Activated CD8-positive, alpha-beta T cell treated with anti-CD3 and anti-CD28 coated beads for 36 hours (primary cell): ENCODE measurements at regions not wholly inside any gene's neighbourhood (a gene's known extent, or its start where the extent isn't known, plus 50 kb on each side); places are given as distances from the start of the nearest gene placed in this dataset.
"Not testable (repeated sequence)": the region's sequence is repeated elsewhere in the genome, so short reads cannot be mapped to it uniquely, and the experiment has no call there.

ENCODE experiments used
- ATAC-seq: fragments of 200-7000 bp; cut with Tn5 transposase; one replicate; pipeline ENCODE4 v1.10.0; 2021; ENCODE audit warnings: mild to moderate bottlenecking, moderate library complexity
- CTCF ChIA-PET: fragments of 350-600 bp; sonication (Branson Sonifier 250); formaldehyde crosslinking; loops from one replicate; lab custom pipeline; 2021; ENCODE audit warnings: antibody characterized with exemption; lab: Charles Lee
- POLR2A ChIA-PET: fragments of 350-600 bp; sonication (Branson Sonifier 250); formaldehyde crosslinking; loops from one replicate; lab custom pipeline; 2021; ENCODE audit warnings: antibody characterized with exemption; lab: Charles Lee
- DNase-seq: peaks from one replicate; pipeline ENCODE4 v3.0.0-alpha.2; 2020
- H3K27ac Mint-ChIP-seq: one replicate; pipeline ENCODE4 v1.8.0; 2021; ENCODE audit warnings: mild to moderate bottlenecking, mixed read lengths
- H3K27me3 Mint-ChIP-seq: one replicate; pipeline ENCODE4 v1.8.0; 2021; ENCODE audit warnings: mixed read lengths
- H3K36me3 Mint-ChIP-seq: one replicate; pipeline ENCODE4 v1.8.0; 2021; ENCODE audit warnings: low read depth, mixed read lengths
- H3K4me1 Mint-ChIP-seq: one replicate; pipeline ENCODE4 v1.8.0; 2021; ENCODE audit warnings: low read depth, mixed read lengths
- H3K4me3 Mint-ChIP-seq: one replicate; pipeline ENCODE4 v1.8.0; 2021; ENCODE audit warnings: mild to moderate bottlenecking, moderate library complexity, mixed read lengths
- H3K9me3 Mint-ChIP-seq: one replicate; pipeline ENCODE4 v1.8.0; 2021; ENCODE audit warnings: mixed read lengths
- intact Hi-C: fragments of 100-400 bp; cut with micrococcal nuclease; formaldehyde crosslinking; loops from one replicate; pipeline ENCODE4 v1.10.0; 2022
- TF ChIP-seq, protein P1 (sequence below): fragments of 200-600 bp; IDR thresholded peaks from one replicate; pipeline ENCODE4 v1.8.0; 2022; ENCODE audit warnings: antibody characterized with exemption, mild to moderate bottlenecking

DNA sequence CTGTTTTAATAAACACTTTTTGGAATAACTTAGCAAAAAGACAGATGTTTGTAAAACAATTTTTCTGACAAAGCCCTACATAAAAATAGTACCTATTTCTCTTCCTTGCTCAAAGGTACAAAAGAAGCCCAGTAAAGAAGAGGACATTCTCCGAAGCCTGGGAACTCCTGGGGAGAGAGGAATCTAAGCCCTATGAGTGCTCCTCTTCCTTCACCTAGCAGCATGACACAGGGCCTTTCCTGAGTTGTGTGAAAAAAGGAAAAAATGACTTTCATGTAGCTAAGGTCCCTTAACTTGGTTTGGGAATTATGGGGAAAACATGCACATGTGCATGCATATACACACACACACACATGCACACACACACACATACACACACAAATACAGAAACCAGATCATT, 586.9 kb downstream of the TMA16 start:
- TF ChIP-seq, protein P1, sequence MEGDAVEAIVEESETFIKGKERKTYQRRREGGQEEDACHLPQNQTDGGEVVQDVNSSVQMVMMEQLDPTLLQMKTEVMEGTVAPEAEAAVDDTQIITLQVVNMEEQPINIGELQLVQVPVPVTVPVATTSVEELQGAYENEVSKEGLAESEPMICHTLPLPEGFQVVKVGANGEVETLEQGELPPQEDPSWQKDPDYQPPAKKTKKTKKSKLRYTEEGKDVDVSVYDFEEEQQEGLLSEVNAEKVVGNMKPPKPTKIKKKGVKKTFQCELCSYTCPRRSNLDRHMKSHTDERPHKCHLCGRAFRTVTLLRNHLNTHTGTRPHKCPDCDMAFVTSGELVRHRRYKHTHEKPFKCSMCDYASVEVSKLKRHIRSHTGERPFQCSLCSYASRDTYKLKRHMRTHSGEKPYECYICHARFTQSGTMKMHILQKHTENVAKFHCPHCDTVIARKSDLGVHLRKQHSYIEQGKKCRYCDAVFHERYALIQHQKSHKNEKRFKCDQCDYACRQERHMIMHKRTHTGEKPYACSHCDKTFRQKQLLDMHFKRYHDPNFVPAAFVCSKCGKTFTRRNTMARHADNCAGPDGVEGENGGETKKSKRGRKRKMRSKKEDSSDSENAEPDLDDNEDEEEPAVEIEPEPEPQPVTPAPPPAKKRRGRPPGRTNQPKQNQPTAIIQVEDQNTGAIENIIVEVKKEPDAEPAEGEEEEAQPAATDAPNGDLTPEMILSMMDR: no peak
- Mint-ChIP-seq H3K4me3 (no peak overlapping the region), H3K36me3 (no peaks in the 10 kb centered on the region), H3K4me1 (no peaks in the 10 kb centered on the region), H3K27ac (no peak overlapping the region), H3K9me3 (peaks cover 3% of the 10 kb centered on the region), H3K27me3 (no peaks in the 10 kb centered on the region)
- no peak for DNase-seq
- no peak for ATAC-seq
- CTCF ChIA-PET: no interaction called here
- POLR2A ChIA-PET: no interaction called here
- intact Hi-C loops: no loop called here

DNA sequence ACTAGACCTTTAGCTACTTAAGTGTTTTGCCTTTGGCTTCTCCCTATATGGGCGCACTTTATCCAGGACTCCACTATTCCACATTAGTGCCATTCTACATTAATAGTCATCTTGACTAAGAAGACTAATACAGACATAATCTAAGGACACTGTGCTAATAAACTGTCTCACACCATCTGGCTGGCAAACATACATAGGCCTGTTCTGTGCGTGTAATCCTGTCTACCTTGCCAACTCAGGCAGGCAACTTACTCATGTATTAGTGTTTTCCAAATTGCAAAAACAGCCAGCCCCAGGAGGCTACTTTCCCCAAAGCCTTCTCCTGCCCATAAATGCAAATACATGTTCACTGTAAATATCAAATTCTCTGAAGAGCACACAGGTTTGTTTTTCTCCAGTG, 587.3 kb downstream of the TMA16 start:
- Mint-ChIP-seq H3K4me1 (no peaks in the 10 kb centered on the region), H3K4me3 (no peak overlapping the region), H3K27me3 (no peaks in the 10 kb centered on the region), H3K36me3 (no peaks in the 10 kb centered on the region), H3K9me3 (no peaks in the 10 kb centered on the region), H3K27ac (no peak overlapping the region)
- intact Hi-C loops: no loop called here
- TF ChIP-seq, protein P1: no peak
- ChIA-PET CTCF (no interaction called here), POLR2A (no interaction called here)
- no peak for ATAC-seq
- no peak for DNase-seq

DNA sequence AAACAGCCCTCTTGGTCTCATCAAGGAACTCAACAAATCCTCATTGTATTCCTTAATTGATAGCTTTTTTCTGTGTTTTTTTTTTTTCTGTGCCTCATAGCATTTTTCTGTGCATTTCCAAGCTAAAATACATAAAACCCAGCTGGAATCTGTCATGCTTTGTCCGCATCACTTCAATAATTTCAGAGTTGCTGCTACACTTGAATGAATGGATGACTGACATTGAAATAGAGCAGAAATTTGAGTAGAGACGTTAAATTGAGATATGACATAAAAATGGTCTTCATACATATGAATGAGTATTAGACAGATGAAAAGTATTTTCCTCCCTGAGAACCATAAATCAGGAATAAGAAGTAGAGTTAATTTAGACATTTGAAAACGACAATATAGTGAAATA, 593.2 kb downstream of the TMA16 start:
- Mint-ChIP-seq H3K9me3 (no peaks in the 10 kb centered on the region), H3K27me3 (no peaks in the 10 kb centered on the region), H3K27ac (no peak overlapping the region), H3K4me3 (no peak overlapping the region), H3K4me1 (no peaks in the 10 kb centered on the region), H3K36me3 (no peaks in the 10 kb centered on the region)
- DNase-seq: no peak
- ATAC-seq: no peak
- ChIA-PET POLR2A (no interaction called here), CTCF (no interaction called here)
- TF ChIP-seq, protein P1: no peak
- intact Hi-C loops: no loop called here

DNA sequence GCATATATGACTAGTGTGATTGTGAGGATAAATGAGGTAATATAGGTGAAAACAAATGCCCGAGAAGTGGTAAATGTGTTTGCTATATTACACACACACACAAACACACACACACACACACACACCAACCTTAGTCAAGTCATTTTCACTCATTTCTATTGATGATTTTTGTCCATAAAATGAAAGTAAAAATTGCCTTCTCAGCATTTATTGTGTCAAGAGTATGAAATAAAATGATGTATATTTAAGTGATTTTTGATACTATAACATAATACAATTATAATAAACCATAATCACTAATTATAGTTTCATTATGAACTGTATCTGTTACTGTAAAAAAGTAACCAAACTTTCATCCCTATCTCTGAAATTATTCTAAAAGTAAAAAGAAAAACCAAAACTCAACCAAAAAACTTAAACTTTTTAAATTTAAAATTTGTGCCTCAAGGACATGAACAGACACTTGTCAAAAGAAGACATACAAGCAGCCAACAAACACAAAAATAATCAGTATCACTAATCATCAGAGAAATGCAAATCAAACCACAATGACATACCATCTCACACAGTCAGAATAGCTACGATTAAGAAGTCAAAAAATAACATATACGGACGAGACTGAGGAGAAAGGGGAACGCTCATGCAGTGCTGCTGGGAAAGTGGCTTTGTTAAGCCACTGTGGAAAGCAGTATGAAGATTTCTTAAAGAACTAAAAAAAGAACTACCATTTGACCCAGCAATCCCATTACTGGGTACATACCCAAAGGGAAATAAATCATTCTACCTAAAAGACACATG, 601.0 kb downstream of the TMA16 start:
- POLR2A ChIA-PET: no interaction called here
- no peak for ATAC-seq
- no peaks in the 10 kb centered on the region for H3K36me3 Mint-ChIP-seq
- H3K27me3 Mint-ChIP-seq: no peaks in the 10 kb centered on the region
- CTCF ChIA-PET: no interaction called here
- H3K4me3 Mint-ChIP-seq: no peak overlapping the region
- intact Hi-C loops: no loop called here
- H3K9me3 Mint-ChIP-seq: no peaks in the 10 kb centered on the region
- TF ChIP-seq, protein P1: no peak
- H3K27ac Mint-ChIP-seq: no peak overlapping the region
- no peaks in the 10 kb centered on the region for H3K4me1 Mint-ChIP-seq
- DNase-seq: no peak

DNA sequence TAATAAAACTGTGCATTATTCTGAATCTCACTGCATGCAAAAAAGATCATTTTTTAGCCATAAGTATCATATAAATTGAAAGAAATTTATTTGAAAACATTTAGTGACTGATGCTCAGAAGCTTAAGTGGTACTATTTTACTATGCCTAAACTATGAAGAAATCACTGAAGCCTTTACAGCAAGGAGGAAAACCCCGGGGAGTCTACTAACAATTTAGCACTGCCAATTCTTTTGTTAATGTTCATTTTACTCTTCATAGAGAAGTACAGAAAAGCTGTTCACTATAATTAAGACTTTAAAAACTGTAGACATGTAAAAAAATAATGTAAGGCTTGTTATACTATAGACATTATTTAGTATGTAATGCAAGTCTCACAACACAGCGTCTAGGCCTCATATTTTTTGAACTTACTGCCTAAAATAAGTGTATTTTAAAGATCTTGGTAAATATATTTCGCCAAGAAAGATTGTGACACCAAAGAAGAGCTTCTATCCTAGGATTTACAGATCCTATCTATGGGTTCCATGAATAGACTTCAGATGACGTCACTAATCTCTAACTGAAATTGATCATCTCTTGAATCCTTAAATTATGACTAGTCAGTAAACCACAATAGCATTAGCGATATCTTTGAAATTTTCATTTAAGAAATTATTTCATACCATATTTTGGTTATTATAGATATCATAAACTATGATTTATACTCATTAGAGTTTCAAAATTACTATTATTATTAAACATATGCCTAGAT, 602.5 kb downstream of the TMA16 start:
- H3K9me3 Mint-ChIP-seq: no peaks in the 10 kb centered on the region
- no peaks in the 10 kb centered on the region for H3K27me3 Mint-ChIP-seq
- H3K4me1 Mint-ChIP-seq: no peaks in the 10 kb centered on the region
- H3K36me3 Mint-ChIP-seq: no peaks in the 10 kb centered on the region
- CTCF ChIA-PET: no interaction called here
- POLR2A ChIA-PET: no interaction called here
- H3K4me3 Mint-ChIP-seq: no peak overlapping the region
- ATAC-seq: no peak
- DNase-seq: no peak
- intact Hi-C loops: no loop called here
- H3K27ac Mint-ChIP-seq: no peak overlapping the region
- TF ChIP-seq, protein P1: no peak

DNA sequence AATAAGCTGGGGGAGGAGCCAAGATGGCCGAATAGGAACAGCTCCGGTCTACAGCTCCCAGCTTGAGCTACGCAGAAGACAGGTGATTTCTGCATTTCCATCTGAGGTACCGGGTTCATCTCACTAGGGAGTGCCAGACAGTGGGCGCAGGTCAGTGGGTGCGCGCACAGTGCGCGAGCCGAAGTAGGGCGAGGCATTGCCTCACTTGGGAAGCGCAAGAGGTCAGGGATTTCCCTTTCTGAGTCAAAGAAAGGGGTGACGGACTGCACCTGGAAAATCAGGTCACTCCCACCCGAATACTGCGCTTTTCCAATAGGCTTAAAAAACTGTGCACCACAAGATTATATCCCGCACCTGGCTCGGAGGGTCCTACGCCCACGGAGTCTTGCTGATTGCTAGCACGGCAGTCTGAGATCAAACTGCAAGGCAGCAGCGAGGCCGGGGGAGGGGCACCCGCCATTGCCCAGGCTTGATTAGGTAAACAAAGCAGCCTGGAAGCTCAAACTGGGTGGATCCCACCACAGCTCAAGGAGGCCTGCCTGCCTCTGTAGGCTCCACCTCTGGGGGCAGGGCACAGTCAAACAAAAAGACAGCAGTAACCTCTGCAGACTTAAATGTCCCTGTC, 606.4 kb downstream of the TMA16 start:
- H3K4me1 Mint-ChIP-seq, intact Hi-C loops, H3K9me3 Mint-ChIP-seq, DNase-seq, H3K27ac Mint-ChIP-seq, ATAC-seq, H3K4me3 Mint-ChIP-seq, H3K27me3 Mint-ChIP-seq, POLR2A ChIA-PET, H3K36me3 Mint-ChIP-seq, CTCF ChIA-PET: not testable (repeated sequence)
